Activated T-helper 1 cell treated with Interleukin-2 at 50 U/mL for 16 hours (primary cell): ENCODE measurements at regions not wholly inside any gene's neighbourhood (a gene's known extent, or its start where the extent isn't known, plus 50 kb on each side); places are given as distances from the start of the nearest gene placed in this dataset.

ENCODE experiments used
- DNase-seq: peaks from one replicate; pipeline ENCODE4 v3.0.0-alpha.2; 2020; ENCODE audit warnings: low read depth

- DNase-seq: no peak
Observed at GRCh38 chr5:2204366-2205184, 321.9 kb upstream of the IRX4 start.

- no peak for DNase-seq
Observed at GRCh38 chr5:2203774-2204173, 321.0 kb upstream of the IRX4 start.

- no peak for DNase-seq
Observed at GRCh38 chr5:2201832-2202231, 319.1 kb upstream of the IRX4 start.

GRCh38 chr5:2201421-2201820 lies 318.7 kb upstream of the IRX4 start:
- DNase-seq: no peak

GRCh38 chr5:2201011-2201410 lies 318.3 kb upstream of the IRX4 start:
- no peak for DNase-seq

GRCh38 chr5:2200261-2200950 lies 317.7 kb upstream of the IRX4 start:
- no peak for DNase-seq

- no peak for DNase-seq
Observed at GRCh38 chr5:2199697-2200096, 317.0 kb upstream of the IRX4 start.

GRCh38 chr5:2196989-2197619 lies 314.4 kb upstream of the IRX4 start:
- DNase-seq: no peak

GRCh38 chr5:2196416-2196815 lies 313.7 kb upstream of the IRX4 start:
- no peak for DNase-seq

GRCh38 chr5:2194949-2195348 lies 312.2 kb upstream of the IRX4 start:
- no peak for DNase-seq

- DNase-seq: no peak
Observed at GRCh38 chr5:2194236-2194555, 311.5 kb upstream of the IRX4 start.

- no peak for DNase-seq
Observed at GRCh38 chr5:2193542-2194235, 311.0 kb upstream of the IRX4 start.

GRCh38 chr5:2193142-2193541 lies 310.4 kb upstream of the IRX4 start:
- DNase-seq: no peak

GRCh38 chr5:2192496-2192895 lies 309.8 kb upstream of the IRX4 start:
- DNase-seq: no peak

GRCh38 chr5:2191972-2192371 lies 309.2 kb upstream of the IRX4 start:
- no peak for DNase-seq

- no peak for DNase-seq
Observed at GRCh38 chr5:2190549-2190948, 307.8 kb upstream of the IRX4 start.

- DNase-seq: no peak
Observed at GRCh38 chr5:2188661-2189060, 305.9 kb upstream of the IRX4 start.

GRCh38 chr5:2188137-2188536 lies 305.4 kb upstream of the IRX4 start:
- no peak for DNase-seq

GRCh38 chr5:2187687-2188086 lies 305.0 kb upstream of the IRX4 start:
- DNase-seq: no peak

- DNase-seq: no peak
Observed at GRCh38 chr5:2187156-2187555, 304.4 kb upstream of the IRX4 start.

GRCh38 chr5:2186472-2187015 lies 303.8 kb upstream of the IRX4 start:
- DNase-seq: no peak
